ENCODE measurements at regions not wholly inside any gene's neighbourhood (a gene's known extent, or its start where the extent isn't known, plus 50 kb on each side); places are given as distances from the start of the nearest gene placed in this dataset.

DNA sequence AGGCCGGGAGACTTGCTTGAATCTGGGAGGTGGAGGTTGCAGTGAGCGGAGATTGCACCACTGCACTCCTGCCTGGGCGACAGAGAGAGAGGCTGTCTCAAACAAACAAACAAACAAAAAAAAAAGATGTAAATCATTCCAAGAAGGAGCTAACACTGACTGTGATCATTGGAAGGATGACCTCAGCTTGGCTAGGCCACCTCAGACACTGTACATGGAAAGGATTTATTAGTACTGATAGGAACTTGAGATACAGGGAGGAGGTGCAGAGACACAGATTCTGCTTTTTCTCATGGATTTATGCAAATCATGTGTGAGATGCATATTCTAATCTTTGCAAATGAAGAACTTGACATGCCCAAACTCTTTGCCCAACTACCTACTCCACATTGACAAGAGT lies 293.6 kb downstream of the HIVEP2 start:
- no peak overlapping the region for H3K4me3 Mint-ChIP-seq (ENCODE audit: unreplicated experiment)
- no peak overlapping the region for H3K27ac Mint-ChIP-seq (ENCODE audit: unreplicated experiment)
- H3K4me1 Mint-ChIP-seq (ENCODE audit: low read depth) = peaks cover 8% of the 10 kb centered on the region
- no peak for TF ChIP-seq CTCF (IDR thresholded peaks at IDR 0.05)
- peaks cover 23% of the 10 kb centered on the region for H3K27me3 Mint-ChIP-seq (ENCODE audit: low read depth)
- no peak for DNase-seq (ENCODE audit: low spot score)
- no peaks in the 10 kb centered on the region for H3K36me3 Mint-ChIP-seq (ENCODE audit: low read depth)
- no peaks in the 10 kb centered on the region for H3K9me3 Mint-ChIP-seq (ENCODE audit: low read depth)

GRCh38 chr6:142653710-142654420 lies 291.1 kb downstream of the HIVEP2 start:
- DNase-seq (ENCODE audit: low spot score) = no peak
- Mint-ChIP-seq H3K4me1 (ENCODE audit: low read depth) (peaks cover 4% of the 10 kb centered on the region), H3K36me3 (ENCODE audit: low read depth) (no peaks in the 10 kb centered on the region), H3K27ac (ENCODE audit: unreplicated experiment) (no peak overlapping the region), H3K9me3 (ENCODE audit: low read depth) (no peaks in the 10 kb centered on the region), H3K27me3 (ENCODE audit: low read depth) (peaks cover 12% of the 10 kb centered on the region), H3K4me3 (ENCODE audit: unreplicated experiment) (no peak overlapping the region)
- no peak for TF ChIP-seq CTCF (IDR thresholded peaks at IDR 0.05)

DNA sequence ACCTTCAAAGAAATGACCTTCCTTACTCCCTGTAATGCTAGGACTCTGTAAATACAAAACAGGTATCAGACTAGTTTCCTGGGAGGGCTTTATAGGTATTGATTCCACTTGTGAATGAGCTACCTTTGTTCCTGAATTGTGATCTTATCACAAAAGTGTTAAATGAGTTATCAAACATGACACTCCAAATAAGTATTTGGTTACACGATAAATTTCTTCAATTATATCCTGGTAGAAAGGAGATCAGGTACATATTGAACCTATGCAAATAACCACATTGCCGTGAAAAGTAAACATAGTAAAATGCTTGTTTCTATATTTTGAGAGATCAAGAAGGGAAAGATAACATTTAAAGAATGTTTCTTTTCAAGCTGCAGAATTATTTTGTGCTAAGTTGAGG lies 285.3 kb downstream of the HIVEP2 start:
- H3K4me3 Mint-ChIP-seq (ENCODE audit: unreplicated experiment) = no peak overlapping the region
- no peak overlapping the region for H3K27ac Mint-ChIP-seq (ENCODE audit: unreplicated experiment)
- DNase-seq (ENCODE audit: low spot score) = no peak
- H3K4me1 Mint-ChIP-seq (ENCODE audit: low read depth) = no peaks in the 10 kb centered on the region
- TF ChIP-seq CTCF (IDR thresholded peaks at IDR 0.05) = no peak
- peaks cover 3% of the 10 kb centered on the region for H3K36me3 Mint-ChIP-seq (ENCODE audit: low read depth)
- peaks cover 18% of the 10 kb centered on the region for H3K9me3 Mint-ChIP-seq (ENCODE audit: low read depth)
- H3K27me3 Mint-ChIP-seq (ENCODE audit: low read depth) = peaks cover 5% of the 10 kb centered on the region

- H3K4me1 Mint-ChIP-seq (ENCODE audit: low read depth) = peaks cover 7% of the 10 kb centered on the region
- H3K9me3 Mint-ChIP-seq (ENCODE audit: low read depth) = peaks cover 21% of the 10 kb centered on the region
- no peaks in the 10 kb centered on the region for H3K27me3 Mint-ChIP-seq (ENCODE audit: low read depth)
- H3K27ac Mint-ChIP-seq (ENCODE audit: unreplicated experiment) = no peak overlapping the region
- DNase-seq (ENCODE audit: low spot score) = no peak
- H3K4me3 Mint-ChIP-seq (ENCODE audit: unreplicated experiment) = no peak overlapping the region
- no peak for TF ChIP-seq CTCF (IDR thresholded peaks at IDR 0.05)
- H3K36me3 Mint-ChIP-seq (ENCODE audit: low read depth) = peaks cover 3% of the 10 kb centered on the region
These were observed 279.6 kb downstream of the HIVEP2 start for GRCh38 chr6:142665393-142665792.

DNA sequence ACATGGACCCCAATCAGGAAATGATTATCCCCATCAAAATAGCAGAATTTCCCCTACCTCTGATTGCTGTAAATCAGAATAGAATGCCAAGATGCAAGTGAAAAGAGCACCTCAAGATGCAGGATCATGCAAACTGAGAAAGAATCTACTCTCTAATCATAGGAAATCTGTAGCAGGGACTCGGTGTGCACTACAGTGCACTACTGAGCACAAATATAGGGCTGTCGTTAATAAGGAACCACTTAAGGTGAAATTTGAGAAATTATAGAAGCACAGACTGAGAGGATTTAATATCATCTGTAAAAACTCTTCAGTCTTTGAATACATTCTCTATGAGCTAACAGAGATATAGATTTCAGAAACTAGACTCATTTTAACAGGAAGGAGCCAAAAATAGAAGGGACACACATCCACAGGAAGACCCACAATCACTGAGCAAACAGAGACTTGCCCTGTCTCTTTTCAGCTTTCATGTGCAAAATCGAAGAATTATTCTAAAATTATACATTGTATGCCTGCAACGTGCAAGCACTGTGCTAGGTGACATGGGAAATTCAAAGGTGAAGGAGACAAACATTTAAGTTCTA lies 278.3 kb downstream of the HIVEP2 start:
- Mint-ChIP-seq H3K36me3 (ENCODE audit: low read depth) (peaks cover 3% of the 10 kb centered on the region), H3K9me3 (ENCODE audit: low read depth) (peaks cover 21% of the 10 kb centered on the region), H3K27me3 (ENCODE audit: low read depth) (peaks cover under 1% of the 10 kb centered on the region), H3K27ac (ENCODE audit: unreplicated experiment) (no peak overlapping the region), H3K4me3 (ENCODE audit: unreplicated experiment) (no peak overlapping the region), H3K4me1 (ENCODE audit: low read depth) (peaks cover 7% of the 10 kb centered on the region)
- no peak for TF ChIP-seq CTCF (IDR thresholded peaks at IDR 0.05)
- DNase-seq (ENCODE audit: low spot score) = no peak
